Natural killer cell (primary cell): ENCODE measurements at regions not wholly inside any gene's neighbourhood (a gene's known extent, or its start where the extent isn't known, plus 50 kb on each side); places are given as distances from the start of the nearest gene placed in this dataset.

Experiments used
- ATAC-seq, 3 donors: fragments of 150-1000 bp in 2 of 3; fragments of 200-7000 bp in 1 of 3; cut with Tn5 transposase; 1 replicate in 1 of 3; 2 replicates in 2 of 3; pipeline ENCODE4 v1.10.0; 2021; ENCODE audit warnings: mild to moderate bottlenecking in 2 of 3, moderate library complexity in 2 of 3
- DNase-seq, 2 donors: peaks; one replicate each; pipeline versions ENCODE4 v3.0.0 to v3.0.0-alpha.2; 2013 to 2021; ENCODE audit warnings: mixed read lengths in 1 of 2
- H3K27ac ChIP-seq: one replicate; pipeline ENCODE4 v1.5.1; 2013; ENCODE audit warnings: mild to moderate bottlenecking, low read length
- H3K27me3 ChIP-seq: one replicate; pipeline ENCODE4 v1.6.1; 2013; ENCODE audit warnings: low read length; ENCODE audit not compliant: control insufficient read depth, insufficient read depth
- H3K36me3 ChIP-seq: one replicate; pipeline ENCODE4 v1.6.1; 2013; ENCODE audit warnings: low read length; ENCODE audit not compliant: control insufficient read depth, insufficient read depth
- H3K4me1 ChIP-seq: one replicate; pipeline ENCODE4 v1.6.1; 2013; ENCODE audit warnings: low read length; ENCODE audit not compliant: control insufficient read depth, insufficient read depth
- H3K4me3 ChIP-seq: one replicate; pipeline ENCODE4 v1.5.1; 2013; ENCODE audit warnings: low read length
- H3K9me3 ChIP-seq: one replicate; pipeline ENCODE4 v1.6.1; 2013; ENCODE audit warnings: low read length; ENCODE audit not compliant: control insufficient read depth, insufficient read depth
- H3K27ac Mint-ChIP-seq, 2 donors: one replicate each; pipeline ENCODE4 v1.8.0; 2022; ENCODE audit warnings: mild to moderate bottlenecking in 2 of 2, mixed read lengths in 2 of 2, moderate library complexity in 1 of 2
- H3K27me3 Mint-ChIP-seq, 2 donors: one replicate each; pipeline ENCODE4 v1.8.0; 2022; ENCODE audit warnings: low read depth in 2 of 2, mixed read lengths in 2 of 2
- H3K36me3 Mint-ChIP-seq: one replicate; pipeline ENCODE4 v1.8.0; 2022; ENCODE audit warnings: mixed read lengths
- H3K4me1 Mint-ChIP-seq, 2 donors: one replicate each; pipeline ENCODE4 v1.8.0; 2022; ENCODE audit warnings: mixed read lengths in 2 of 2
- H3K4me3 Mint-ChIP-seq: one replicate; pipeline ENCODE4 v1.8.0; 2022; ENCODE audit warnings: mild to moderate bottlenecking, moderate library complexity, mixed read lengths
- H3K9me3 Mint-ChIP-seq, 2 donors: one replicate each; pipeline ENCODE4 v1.8.0; 2022; ENCODE audit warnings: mixed read lengths in 2 of 2
- CTCF ChIP-seq: fragments of 200-600 bp; IDR thresholded peaks from one replicate; pipeline ENCODE4 v1.8.0; 2022; ENCODE audit warnings: antibody characterized with exemption
- WGBS: methylation state at CpG from one replicate; pipeline ENCODE4 v1.1.7; 2013; ENCODE audit warnings: missing lambda C conversion rate; ENCODE audit not compliant: insufficient coverage; 5-methylcytosine and 5-hydroxymethylcytosine counted together
- intact Hi-C: fragments of 100-400 bp; cut with micrococcal nuclease; formaldehyde crosslinking; loops from one replicate; pipeline ENCODE4 v1.14.2; 2022

DNA sequence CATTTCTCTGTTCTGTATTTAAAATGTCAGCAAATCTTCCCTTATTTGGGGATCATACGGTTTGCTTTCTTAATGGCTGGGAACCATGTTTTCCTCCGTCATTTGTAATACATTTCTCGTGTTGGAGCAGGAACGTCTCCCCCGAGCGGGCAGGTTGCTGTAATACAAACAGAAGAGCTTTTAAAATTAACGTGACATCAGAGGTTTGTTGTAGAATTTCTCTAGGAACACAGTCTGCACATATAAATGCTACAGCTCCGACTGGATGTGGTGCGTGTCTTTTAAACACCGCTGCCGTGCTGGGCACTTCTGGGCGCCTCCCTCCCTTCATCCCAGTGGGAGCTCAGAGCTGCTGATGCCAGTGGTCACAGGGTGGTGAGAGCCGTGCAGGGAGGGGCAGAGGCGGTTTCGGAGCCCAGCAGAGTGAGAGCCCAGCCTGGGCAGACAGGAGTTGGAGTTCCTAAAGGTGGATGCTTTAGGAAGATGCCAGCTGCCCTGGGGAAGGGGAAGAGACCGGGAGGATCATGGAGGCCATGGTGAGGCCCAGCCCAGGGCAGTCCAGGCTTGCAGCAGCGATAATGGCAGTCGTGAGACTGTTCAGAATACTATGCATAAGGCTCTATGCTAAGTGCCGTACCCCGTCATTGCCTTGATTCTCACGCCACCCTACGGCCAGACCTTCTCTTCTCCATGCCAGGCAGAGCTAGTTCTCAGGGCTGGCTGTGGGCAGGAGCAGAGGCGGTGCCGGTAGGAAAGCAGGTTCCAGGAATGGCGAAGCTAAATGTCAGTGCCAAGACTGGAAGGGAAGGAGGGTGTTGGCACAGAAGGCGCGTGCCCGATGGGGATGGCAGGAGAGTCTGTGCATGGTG, 96.2 kb downstream of the GLRX3 start:
- no peak overlapping the region for H3K27ac Mint-ChIP-seq
- no peaks in the 10 kb centered on the region for H3K9me3 Mint-ChIP-seq
- no peak overlapping the region for H3K4me3 Mint-ChIP-seq
- no peak for ATAC-seq
- no peak for TF ChIP-seq CTCF
- intact Hi-C loops = no loop called here
- WGBS = 89% methylated on average over 28 of the region's 28 CpGs
- Histone ChIP-seq H3K27me3 (no peaks in the 10 kb centered on the region), H3K4me3 (no peak overlapping the region), H3K27ac (no peak overlapping the region), H3K9me3 (no peaks in the 10 kb centered on the region), H3K4me1 (no peaks in the 10 kb centered on the region), H3K36me3 (no peaks in the 10 kb centered on the region)
- no peaks in the 10 kb centered on the region for H3K4me1 Mint-ChIP-seq
- no peaks in the 10 kb centered on the region for H3K36me3 Mint-ChIP-seq
- no peak for DNase-seq
- H3K27me3 Mint-ChIP-seq = peaks cover 0 to 5% of the 10 kb centered on the region in 2 donors

GRCh38 chr10:130233035-130233360, 96.8 kb downstream of the GLRX3 start:
- no peak overlapping the region for H3K4me3 ChIP-seq
- TF ChIP-seq CTCF = no peak
- intact Hi-C loops = no loop called here
- Mint-ChIP-seq H3K27me3 (no peaks in the 10 kb centered on the region), H3K36me3 (no peaks in the 10 kb centered on the region), H3K27ac (no peak overlapping the region), H3K9me3 (no peaks in the 10 kb centered on the region), H3K4me3 (no peak overlapping the region), H3K4me1 (no peaks in the 10 kb centered on the region)
- no peaks in the 10 kb centered on the region for H3K9me3 ChIP-seq
- H3K4me1 ChIP-seq = no peaks in the 10 kb centered on the region
- no peak for DNase-seq
- no peaks in the 10 kb centered on the region for H3K27me3 ChIP-seq
- 86% methylated on average over 14 of the region's 14 CpGs for WGBS
- no peaks in the 10 kb centered on the region for H3K36me3 ChIP-seq
- no peak overlapping the region for H3K27ac ChIP-seq
- ATAC-seq = no peak

GRCh38 chr10:130233426-130233825, 97.2 kb downstream of the GLRX3 start:
- ATAC-seq (no peak), DNase-seq (no peak)
- Mint-ChIP-seq H3K9me3 (no peaks in the 10 kb centered on the region), H3K27me3 (peaks cover 0 to 4% of the 10 kb centered on the region in 2 donors), H3K27ac (no peak overlapping the region), H3K4me3 (no peak overlapping the region), H3K4me1 (no peaks in the 10 kb centered on the region), H3K36me3 (no peaks in the 10 kb centered on the region)
- H3K27me3 ChIP-seq = no peaks in the 10 kb centered on the region
- H3K4me3 ChIP-seq = no peak overlapping the region
- H3K27ac ChIP-seq = no peak overlapping the region
- H3K36me3 ChIP-seq = no peaks in the 10 kb centered on the region
- no peaks in the 10 kb centered on the region for H3K4me1 ChIP-seq
- TF ChIP-seq CTCF = no peak
- 87% methylated on average over 8 of the region's 8 CpGs for whole genome bisulfite sequencing
- no peaks in the 10 kb centered on the region for H3K9me3 ChIP-seq
- intact Hi-C loops = no loop called here
